ENCODE measurements at regions not wholly inside any gene's neighbourhood (a gene's known extent, or its start where the extent isn't known, plus 50 kb on each side); places are given as distances from the start of the nearest gene placed in this dataset.

DNA sequence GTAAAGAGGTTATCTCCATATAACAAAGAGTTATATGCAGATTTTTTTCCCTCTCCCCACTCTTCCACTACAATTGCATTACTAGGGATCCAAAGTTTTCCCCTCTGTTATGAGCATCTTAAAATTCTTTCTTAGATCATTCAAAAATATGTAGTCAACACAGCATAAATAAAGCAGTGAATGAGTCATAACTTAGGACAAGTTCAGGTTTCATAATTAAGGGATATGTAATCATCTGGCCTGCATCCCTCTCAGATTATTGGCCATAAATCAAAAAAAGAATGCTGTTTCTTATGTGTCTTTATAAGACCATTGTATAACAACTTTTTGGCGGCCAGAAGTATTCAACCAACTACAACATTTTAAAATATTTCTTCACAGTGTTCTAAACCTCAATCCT, 1526.1 kb downstream of the KCNT2 start:
- TF ChIP-seq POLR2A (IDR thresholded peaks at IDR 0.05; ENCODE audit: low read depth, low read length) (no peak), POLR2AphosphoS5 (IDR thresholded peaks at IDR 0.05; ENCODE audit: low read depth, low read length) (no peak), TAF1 (IDR thresholded peaks at IDR 0.05; ENCODE audit: low read depth, low read length) (no peak), SPI1 (IDR thresholded peaks at IDR 0.05; ENCODE audit: low read depth, low read length) (no peak), POU2F2 (IDR thresholded peaks at IDR 0.05; ENCODE audit: low read depth, low read length) (no peak), PAX5 (IDR thresholded peaks at IDR 0.05; ENCODE audit: insufficient read depth, low read length, severe bottlenecking) (no peak)
